ENCODE measurements at regions not wholly inside any gene's neighbourhood (a gene's known extent, or its start where the extent isn't known, plus 50 kb on each side); places are given as distances from the start of the nearest gene placed in this dataset.
"Not testable (repeated sequence)": the region's sequence is repeated elsewhere in the genome, so short reads cannot be mapped to it uniquely, and the experiment has no call there.

- no peak overlapping the region for H3K27ac ChIP-seq
- no peak for DNase-seq (ENCODE audit: low spot score)
- POLR2A ChIA-PET (ENCODE audit: low non-redundant PET), result no interaction called here
- TF ChIP-seq CTCF (conservative IDR thresholded peaks at IDR 0.05; ENCODE audit: low read depth), result no peak
- CTCF ChIA-PET, result interaction anchor here (0.7 to 0.8 kb wide), 2 partner anchors 45 to 1229 kb away, joined by 3 read pairs; no protein-coding TSS in a partner anchor
Observed at GRCh38 chr5:90097082-90097477, 312.5 kb downstream of the CETN3 start.

GRCh38 chr5:90096415-90097081 lies 313.0 kb downstream of the CETN3 start:
- no peak overlapping the region for H3K27ac ChIP-seq
- ChIA-PET CTCF (interaction anchor here (0.8 kb wide), 1 partner anchor 1229 kb away, joined by 3 read pairs; no protein-coding TSS in a partner anchor), POLR2A (ENCODE audit: low non-redundant PET) (no interaction called here)
- TF ChIP-seq CTCF (conservative IDR thresholded peaks at IDR 0.05; ENCODE audit: low read depth), result no peak
- peak; percentile 85 for DNase-seq (ENCODE audit: low spot score)

GRCh38 chr5:90095292-90096060 lies 314.1 kb downstream of the CETN3 start:
- ChIA-PET CTCF (no interaction called here), POLR2A (ENCODE audit: low non-redundant PET) (no interaction called here)
- TF ChIP-seq CTCF (conservative IDR thresholded peaks at IDR 0.05; ENCODE audit: low read depth), result no peak
- no peak overlapping the region for H3K27ac ChIP-seq
- DNase-seq (ENCODE audit: low spot score), result no peak

GRCh38 chr5:90093751-90094485 lies 315.6 kb downstream of the CETN3 start:
- ChIA-PET POLR2A (ENCODE audit: low non-redundant PET) (interaction anchor here (0.6 kb wide), 1 partner anchor 947 kb away, joined by 37 read pairs; no protein-coding TSS in a partner anchor), CTCF (interaction anchor here (0.6 to 0.7 kb wide), 2 partner anchors 10 to 23 kb away, joined by 3 to 4 read pairs; no protein-coding TSS in a partner anchor)
- no peak overlapping the region for H3K27ac ChIP-seq
- no peak for TF ChIP-seq CTCF (conservative IDR thresholded peaks at IDR 0.05; ENCODE audit: low read depth)
- peak; percentile 52 for DNase-seq (ENCODE audit: low spot score)

- ChIA-PET CTCF (interaction anchor here (0.6 kb wide), 1 partner anchor 761 kb away, joined by 3 read pairs; no protein-coding TSS in a partner anchor), POLR2A (ENCODE audit: low non-redundant PET) (no interaction called here)
- no peak overlapping the region for H3K27ac ChIP-seq
- no peak for TF ChIP-seq CTCF (conservative IDR thresholded peaks at IDR 0.05; ENCODE audit: low read depth)
- DNase-seq (ENCODE audit: low spot score), result no peak
Observed at GRCh38 chr5:90092734-90093133, 316.8 kb downstream of the CETN3 start.

- no peak for TF ChIP-seq CTCF (conservative IDR thresholded peaks at IDR 0.05; ENCODE audit: low read depth)
- no peak overlapping the region for H3K27ac ChIP-seq
- POLR2A ChIA-PET (ENCODE audit: low non-redundant PET), result no interaction called here
- CTCF ChIA-PET, result interaction anchor here (0.6 kb wide), 1 partner anchor 1760 kb away, joined by 4 read pairs; no protein-coding TSS in a partner anchor
- no peak for DNase-seq (ENCODE audit: low spot score)
Observed at GRCh38 chr5:90084342-90084741, 325.2 kb downstream of the CETN3 start.

GRCh38 chr5:90073026-90073570 lies 336.5 kb downstream of the CETN3 start:
- POLR2A ChIA-PET (ENCODE audit: low non-redundant PET); H3K27ac ChIP-seq; CTCF ChIA-PET; DNase-seq (ENCODE audit: low spot score): not testable (repeated sequence)
